ENCODE measurements at regions not wholly inside any gene's neighbourhood (a gene's known extent, or its start where the extent isn't known, plus 50 kb on each side); places are given as distances from the start of the nearest gene placed in this dataset.

- TF ChIP-seq POLR2AphosphoS5 (IDR thresholded peaks at IDR 0.05; ENCODE audit: borderline replicate concordance, low read depth, low read length) = no peak
- TF ChIP-seq EZH2 (IDR thresholded peaks at IDR 0.05) = no peak
Measured at GRCh38 chr4:132565542-132565941, 583.6 kb upstream of the PCDH10 start.
